ENCODE measurements at regions not wholly inside any gene's neighbourhood (a gene's known extent, or its start where the extent isn't known, plus 50 kb on each side); places are given as distances from the start of the nearest gene placed in this dataset.

DNA sequence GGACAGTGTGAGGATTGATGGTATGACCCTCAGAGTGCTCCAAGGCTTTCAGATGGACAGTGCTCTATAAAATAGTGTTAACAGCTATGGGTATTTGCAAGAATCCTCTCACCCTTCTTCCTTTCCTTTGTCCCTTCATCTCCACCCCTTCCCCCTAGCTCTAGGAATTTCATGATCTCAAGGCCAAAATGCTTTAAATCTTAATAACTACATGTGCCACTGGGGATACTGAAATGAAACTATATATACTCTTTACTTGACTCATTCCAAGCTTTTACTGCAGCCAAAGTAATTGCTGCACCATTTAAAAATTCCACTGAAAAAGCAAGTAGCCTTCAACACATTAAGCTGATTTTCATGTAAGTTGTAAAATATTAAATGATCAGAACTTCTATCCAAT, 361.6 kb upstream of the SLC30A5 start:
- Histone ChIP-seq H3K4me1 (ENCODE audit: control insufficient read depth in 1 of 2, insufficient read depth in 2 of 2, low read length in 2 of 2) (no peaks in the 10 kb centered on the region), H3K79me2 (ENCODE audit: insufficient read depth, low read length) (no peaks in the 10 kb centered on the region), H3K9me3 (replicated peaks in 1 of 2; ENCODE audit: control insufficient read depth in 1 of 2, insufficient read depth in 1 of 2, low read length in 2 of 2) (no peaks in the 10 kb centered on the region), H3K27ac (ENCODE audit: low read depth in 1 of 2, low read length in 2 of 2) (no peak overlapping the region), H3K9ac (ENCODE audit: insufficient read depth, low read length, poor library complexity, severe bottlenecking) (no peak overlapping the region), H3K4me2 (replicated peaks; ENCODE audit: extremely low read depth, low read length, poor library complexity, severe bottlenecking) (no peak overlapping the region), H3K27me3 (ENCODE audit: control insufficient read depth in 2 of 2, insufficient read depth in 2 of 2, low read length in 2 of 2) (no peaks in the 10 kb centered on the region), H3K4me3 (replicated peaks in 1 of 3; ENCODE audit: low read depth in 2 of 3, low read length in 3 of 3) (no peak overlapping the region), H2AFZ (ENCODE audit: insufficient read depth, low read depth, low read length, poor library complexity, severe bottlenecking) (no peak overlapping the region), H3K36me3 (replicated peaks in 1 of 2; ENCODE audit: control insufficient read depth in 1 of 2, insufficient read depth in 2 of 2, low read length in 2 of 2) (no peaks in the 10 kb centered on the region), H4K20me1 (ENCODE audit: insufficient read depth, low read length) (no peaks in the 10 kb centered on the region)
- no peak for DNase-seq
- intact Hi-C loops (cut with micrococcal nuclease): no loop called here
- Mint-ChIP-seq H3K4me3 (no peak overlapping the region), H3K27ac (no peak overlapping the region), H3K27me3 (ENCODE audit: low read depth in 3 of 3) (peaks cover 0 to 6% (median 2%) of the 10 kb centered on the region in 3 donors), H3K36me3 (no peaks in the 10 kb centered on the region), H3K4me1 (no peaks in the 10 kb centered on the region), H3K9me3 (peaks cover 0 to 6% (median 1%) of the 10 kb centered on the region in 7 donors)
- TF ChIP-seq, protein P1, sequence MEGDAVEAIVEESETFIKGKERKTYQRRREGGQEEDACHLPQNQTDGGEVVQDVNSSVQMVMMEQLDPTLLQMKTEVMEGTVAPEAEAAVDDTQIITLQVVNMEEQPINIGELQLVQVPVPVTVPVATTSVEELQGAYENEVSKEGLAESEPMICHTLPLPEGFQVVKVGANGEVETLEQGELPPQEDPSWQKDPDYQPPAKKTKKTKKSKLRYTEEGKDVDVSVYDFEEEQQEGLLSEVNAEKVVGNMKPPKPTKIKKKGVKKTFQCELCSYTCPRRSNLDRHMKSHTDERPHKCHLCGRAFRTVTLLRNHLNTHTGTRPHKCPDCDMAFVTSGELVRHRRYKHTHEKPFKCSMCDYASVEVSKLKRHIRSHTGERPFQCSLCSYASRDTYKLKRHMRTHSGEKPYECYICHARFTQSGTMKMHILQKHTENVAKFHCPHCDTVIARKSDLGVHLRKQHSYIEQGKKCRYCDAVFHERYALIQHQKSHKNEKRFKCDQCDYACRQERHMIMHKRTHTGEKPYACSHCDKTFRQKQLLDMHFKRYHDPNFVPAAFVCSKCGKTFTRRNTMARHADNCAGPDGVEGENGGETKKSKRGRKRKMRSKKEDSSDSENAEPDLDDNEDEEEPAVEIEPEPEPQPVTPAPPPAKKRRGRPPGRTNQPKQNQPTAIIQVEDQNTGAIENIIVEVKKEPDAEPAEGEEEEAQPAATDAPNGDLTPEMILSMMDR (IDR thresholded peaks at IDR 0.05): no peak

GRCh38 chr5:68734781-68735180, 359.0 kb upstream of the SLC30A5 start:
- no peak overlapping the region for H3K27ac Mint-ChIP-seq

More at GRCh38 chr5:68734781-68735180, 359.0 kb upstream of the SLC30A5 start:
- peaks cover 0 to 8% (median 5%) of the 10 kb centered on the region in 7 donors for H3K9me3 Mint-ChIP-seq
- H3K9me3 ChIP-seq (replicated peaks in 1 of 2; ENCODE audit: control insufficient read depth in 1 of 2, insufficient read depth in 1 of 2, low read length in 2 of 2): no peaks in the 10 kb centered on the region
- H3K36me3 ChIP-seq (replicated peaks in 1 of 2; ENCODE audit: control insufficient read depth in 1 of 2, insufficient read depth in 2 of 2, low read length in 2 of 2): no peaks in the 10 kb centered on the region
- H3K4me2 ChIP-seq (replicated peaks; ENCODE audit: extremely low read depth, low read length, poor library complexity, severe bottlenecking): no peak overlapping the region
- no peaks in the 10 kb centered on the region for H3K27me3 ChIP-seq (ENCODE audit: control insufficient read depth in 2 of 2, insufficient read depth in 2 of 2, low read length in 2 of 2)
- DNase-seq: no peak
- no peak overlapping the region for H3K4me3 Mint-ChIP-seq
- H3K36me3 Mint-ChIP-seq: no peaks in the 10 kb centered on the region
- intact Hi-C loops (cut with micrococcal nuclease): no loop called here
- H3K4me1 Mint-ChIP-seq: no peaks in the 10 kb centered on the region
- no peak overlapping the region for H2AFZ ChIP-seq (ENCODE audit: insufficient read depth, low read depth, low read length, poor library complexity, severe bottlenecking)
- no peak overlapping the region for H3K27ac ChIP-seq (ENCODE audit: low read depth in 1 of 2, low read length in 2 of 2)
- TF ChIP-seq, protein P1 (IDR thresholded peaks at IDR 0.05): no peak
- no peak overlapping the region for H3K4me3 ChIP-seq (replicated peaks in 1 of 3; ENCODE audit: low read depth in 2 of 3, low read length in 3 of 3)
- WGBS (ENCODE audit: insufficient coverage): 100% methylated on average over 3 of the region's 4 CpGs
- no peaks in the 10 kb centered on the region for H3K4me1 ChIP-seq (ENCODE audit: control insufficient read depth in 1 of 2, insufficient read depth in 2 of 2, low read length in 2 of 2)
- peaks cover 0 to 7% (median 2%) of the 10 kb centered on the region in 3 donors for H3K27me3 Mint-ChIP-seq (ENCODE audit: low read depth in 3 of 3)
- no peaks in the 10 kb centered on the region for H4K20me1 ChIP-seq (ENCODE audit: insufficient read depth, low read length)
- no peak overlapping the region for H3K9ac ChIP-seq (ENCODE audit: insufficient read depth, low read length, poor library complexity, severe bottlenecking)
- no peaks in the 10 kb centered on the region for H3K79me2 ChIP-seq (ENCODE audit: insufficient read depth, low read length)

All from CD14-positive monocyte (primary cell).